Peyer's patch (tissue), 4 donors: ENCODE measurements at regions not wholly inside any gene's neighbourhood (a gene's known extent, or its start where the extent isn't known, plus 50 kb on each side); places are given as distances from the start of the nearest gene placed in this dataset.

ENCODE experiments used
- DNase-seq, 3 donors: peaks; one replicate each; pipeline ENCODE4 v3.0.0-alpha.2; 2017 to 2019
- H3K27ac ChIP-seq, 4 donors: fragments of 200-600 bp; sonication (generic); one replicate each; pipeline ENCODE4 v1.5.1; 2016 to 2019
- H3K27me3 ChIP-seq, 2 donors: fragments of 200-600 bp; sonication (generic); one replicate each; pipeline ENCODE4 v1.5.1; 2019
- H3K36me3 ChIP-seq, 3 donors: fragments of 200-600 bp; sonication (generic); one replicate each; pipeline ENCODE4 v1.5.1; 2016 to 2019
- H3K4me1 ChIP-seq, 4 donors: fragments of 200-600 bp; sonication (generic); one replicate each; pipeline ENCODE4 v1.5.1; 2016 to 2019
- H3K4me3 ChIP-seq, 4 donors: fragments of 200-600 bp; sonication (generic); 1 replicate in 3 of 4; 2 replicates in 1 of 4; pipeline ENCODE4 v1.5.1; 2016 to 2019; ENCODE audit warnings: mild to moderate bottlenecking in 1 of 4
- H3K9me3 ChIP-seq, 4 donors: fragments of 200-600 bp; sonication (generic); one replicate each; pipeline ENCODE4 v1.5.1; 2016 to 2019; ENCODE audit warnings: mild to moderate bottlenecking in 1 of 4
- POLR2A ChIP-seq, 2 donors: fragments of 450-650 bp; IDR thresholded peaks; one replicate each; pipeline ENCODE4 v1.5.1; 2017; ENCODE audit warnings: antibody characterized with exemption in 2 of 2, mild to moderate bottlenecking in 2 of 2, moderate library complexity in 2 of 2
- TF ChIP-seq, protein P1 (sequence below), 6 experiments: fragments of 450-650 bp in 4 of 6; fragments of 200-600 bp in 2 of 6; sonication (generic) in 1 of 6; IDR thresholded peaks; one replicate each; pipeline ENCODE4 v1.5.1; 2017 to 2019; ENCODE audit warnings: antibody characterized with exemption in 6 of 6, mild to moderate bottlenecking in 3 of 6, moderate library complexity in 1 of 6

DNA sequence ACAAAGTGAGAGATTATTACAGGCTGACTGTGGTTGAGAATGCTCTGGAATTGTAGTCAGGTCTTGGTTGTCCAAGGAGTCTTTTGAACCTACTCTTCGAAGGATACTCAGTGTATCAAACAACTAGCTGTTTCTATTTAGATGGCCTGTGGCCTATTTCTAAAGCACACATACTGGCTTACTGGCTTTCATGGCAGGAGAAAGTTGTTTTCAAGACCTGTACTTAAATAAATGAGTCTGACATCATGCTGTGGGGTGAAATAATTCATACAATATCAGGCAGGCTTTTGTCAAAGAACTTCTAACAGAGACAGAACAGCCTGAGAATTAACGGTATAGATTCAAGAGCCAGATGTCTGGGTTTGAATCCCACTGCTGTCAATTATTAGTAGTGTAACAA is 316.7 kb upstream of the SEMA6D start:
- no peaks in the 10 kb centered on the region for H3K27me3 ChIP-seq
- no peak for DNase-seq
- H3K27ac ChIP-seq = no peak overlapping the region
- no peaks in the 10 kb centered on the region for H3K36me3 ChIP-seq
- TF ChIP-seq, protein P1, sequence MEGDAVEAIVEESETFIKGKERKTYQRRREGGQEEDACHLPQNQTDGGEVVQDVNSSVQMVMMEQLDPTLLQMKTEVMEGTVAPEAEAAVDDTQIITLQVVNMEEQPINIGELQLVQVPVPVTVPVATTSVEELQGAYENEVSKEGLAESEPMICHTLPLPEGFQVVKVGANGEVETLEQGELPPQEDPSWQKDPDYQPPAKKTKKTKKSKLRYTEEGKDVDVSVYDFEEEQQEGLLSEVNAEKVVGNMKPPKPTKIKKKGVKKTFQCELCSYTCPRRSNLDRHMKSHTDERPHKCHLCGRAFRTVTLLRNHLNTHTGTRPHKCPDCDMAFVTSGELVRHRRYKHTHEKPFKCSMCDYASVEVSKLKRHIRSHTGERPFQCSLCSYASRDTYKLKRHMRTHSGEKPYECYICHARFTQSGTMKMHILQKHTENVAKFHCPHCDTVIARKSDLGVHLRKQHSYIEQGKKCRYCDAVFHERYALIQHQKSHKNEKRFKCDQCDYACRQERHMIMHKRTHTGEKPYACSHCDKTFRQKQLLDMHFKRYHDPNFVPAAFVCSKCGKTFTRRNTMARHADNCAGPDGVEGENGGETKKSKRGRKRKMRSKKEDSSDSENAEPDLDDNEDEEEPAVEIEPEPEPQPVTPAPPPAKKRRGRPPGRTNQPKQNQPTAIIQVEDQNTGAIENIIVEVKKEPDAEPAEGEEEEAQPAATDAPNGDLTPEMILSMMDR (IDR thresholded peaks at IDR 0.05) = no peak
- no peak for TF ChIP-seq POLR2A (IDR thresholded peaks at IDR 0.05)
- no peaks in the 10 kb centered on the region for H3K4me1 ChIP-seq
- no peaks in the 10 kb centered on the region for H3K9me3 ChIP-seq
- H3K4me3 ChIP-seq = no peak overlapping the region

DNA sequence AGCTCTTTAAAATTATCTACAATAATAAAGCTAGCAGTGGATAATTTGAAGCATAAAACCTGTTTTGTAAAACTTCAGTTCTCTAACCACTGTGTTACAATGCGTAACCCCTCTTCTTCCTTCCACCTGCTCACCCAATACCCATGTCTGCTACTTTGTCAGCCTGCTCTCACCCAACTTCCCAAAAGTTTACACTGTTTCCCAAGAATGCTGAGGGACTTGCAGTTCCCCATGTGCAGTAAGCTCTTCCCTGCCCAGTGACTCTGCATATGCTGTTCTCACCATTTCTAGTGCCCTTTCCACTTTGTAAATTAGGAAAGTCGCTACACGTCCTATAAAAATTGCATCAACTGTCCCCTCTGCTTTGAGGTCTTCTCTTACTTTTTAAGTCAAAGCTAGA is 315.9 kb upstream of the SEMA6D start:
- DNase-seq = no peak
- Histone ChIP-seq H3K4me1 (no peaks in the 10 kb centered on the region), H3K9me3 (no peaks in the 10 kb centered on the region), H3K27ac (no peak overlapping the region), H3K27me3 (no peaks in the 10 kb centered on the region), H3K36me3 (no peaks in the 10 kb centered on the region), H3K4me3 (no peak overlapping the region)
- TF ChIP-seq POLR2A (IDR thresholded peaks at IDR 0.05) = no peak

DNA sequence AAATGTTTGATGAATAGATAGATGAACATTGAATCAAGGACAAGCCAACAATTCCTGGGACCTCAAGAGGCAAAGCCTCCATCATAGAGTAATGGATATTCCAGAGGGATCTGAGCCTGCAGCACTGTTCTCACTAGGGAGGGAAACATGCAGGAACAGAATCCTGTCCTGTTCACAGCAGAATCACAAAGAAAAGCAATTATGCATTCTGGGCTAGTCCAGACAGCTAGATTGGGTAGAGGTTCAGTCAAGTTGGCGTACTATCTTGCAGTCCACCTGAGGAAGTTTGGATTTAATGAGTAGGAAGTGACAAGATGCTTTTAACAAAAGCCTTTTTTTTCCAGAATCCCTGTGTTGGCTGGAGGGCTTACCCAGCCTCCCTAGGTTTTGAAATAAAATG is 314.5 kb upstream of the SEMA6D start:
- H3K27ac ChIP-seq = no peak overlapping the region
- no peak for DNase-seq
- H3K27me3 ChIP-seq = no peaks in the 10 kb centered on the region
- H3K4me3 ChIP-seq = no peak overlapping the region
- H3K4me1 ChIP-seq = no peaks in the 10 kb centered on the region
- no peaks in the 10 kb centered on the region for H3K9me3 ChIP-seq
- no peak for TF ChIP-seq POLR2A (IDR thresholded peaks at IDR 0.05)
- TF ChIP-seq, protein P1 (IDR thresholded peaks at IDR 0.05) = no peak
- H3K36me3 ChIP-seq = no peaks in the 10 kb centered on the region

DNA sequence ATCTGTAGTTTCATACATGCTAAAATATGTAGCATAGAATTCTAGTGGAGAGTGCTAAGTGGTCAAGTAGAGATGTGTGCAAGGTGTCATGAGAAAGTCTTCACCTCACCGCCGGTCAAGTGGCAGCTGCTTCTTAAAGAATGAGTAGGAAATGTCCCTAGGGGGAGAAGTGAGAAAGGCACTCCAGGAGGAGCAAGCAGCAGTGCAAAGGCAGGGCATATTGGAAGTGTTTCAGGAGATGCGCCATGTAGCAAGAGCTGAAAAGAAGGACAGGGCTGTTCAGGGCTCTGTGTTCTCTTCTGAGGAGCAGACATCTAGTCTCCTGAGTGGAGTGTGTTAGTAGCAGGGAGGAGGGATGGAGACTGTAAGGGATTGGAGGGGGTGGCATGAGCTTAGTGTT is 312.4 kb upstream of the SEMA6D start:
- DNase-seq = no peak
- Histone ChIP-seq H3K4me3 (no peak overlapping the region), H3K27ac (no peak overlapping the region), H3K9me3 (no peaks in the 10 kb centered on the region), H3K27me3 (no peaks in the 10 kb centered on the region), H3K36me3 (no peaks in the 10 kb centered on the region), H3K4me1 (no peaks in the 10 kb centered on the region)
- no peak for TF ChIP-seq POLR2A (IDR thresholded peaks at IDR 0.05)
- TF ChIP-seq, protein P1 (IDR thresholded peaks at IDR 0.05) = no peak

DNA sequence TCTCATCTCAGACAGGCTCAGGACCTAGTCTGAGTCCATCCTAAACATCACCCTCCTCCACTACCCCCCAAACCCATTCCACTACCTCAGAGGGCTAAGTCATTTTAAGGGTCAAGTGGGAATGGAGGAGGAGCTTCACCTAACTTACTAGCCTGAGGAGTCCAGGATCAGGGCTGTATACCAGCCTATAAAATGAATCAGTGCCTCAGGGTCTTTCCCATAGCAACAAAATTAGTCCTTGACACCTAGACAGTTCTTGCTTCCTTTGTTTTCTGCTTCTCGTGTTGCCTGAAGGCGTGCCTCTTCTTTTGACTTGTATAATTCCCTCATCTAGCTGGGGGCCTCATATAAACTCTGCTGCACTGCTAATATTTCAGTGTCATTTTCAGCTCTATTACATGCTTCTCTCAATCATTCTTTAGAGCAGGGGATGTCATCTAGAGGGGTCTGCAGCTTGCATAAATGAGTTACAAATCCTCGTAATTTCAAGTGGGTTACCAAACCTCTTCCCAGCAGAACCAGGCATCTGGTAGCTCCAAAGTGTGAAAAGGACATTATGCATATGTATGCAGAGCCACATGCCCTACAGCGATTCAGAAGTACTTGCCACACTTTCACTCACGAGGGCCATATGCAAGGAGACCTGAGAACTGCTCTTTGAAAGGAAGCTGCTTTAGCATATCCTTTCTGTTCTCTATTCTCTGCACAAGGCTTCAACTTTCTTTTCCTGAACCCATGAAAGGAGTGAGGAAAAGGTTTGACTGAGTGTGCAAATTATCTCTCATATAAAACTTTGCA is 311.7 kb upstream of the SEMA6D start:
- Histone ChIP-seq H3K36me3 (no peaks in the 10 kb centered on the region), H3K4me1 (no peaks in the 10 kb centered on the region), H3K4me3 (no peak overlapping the region), H3K9me3 (no peaks in the 10 kb centered on the region), H3K27ac (no peak overlapping the region), H3K27me3 (no peaks in the 10 kb centered on the region)
- no peak for DNase-seq
- TF ChIP-seq POLR2A (IDR thresholded peaks at IDR 0.05) = no peak
- TF ChIP-seq, protein P1 (IDR thresholded peaks at IDR 0.05) = no peak

DNA sequence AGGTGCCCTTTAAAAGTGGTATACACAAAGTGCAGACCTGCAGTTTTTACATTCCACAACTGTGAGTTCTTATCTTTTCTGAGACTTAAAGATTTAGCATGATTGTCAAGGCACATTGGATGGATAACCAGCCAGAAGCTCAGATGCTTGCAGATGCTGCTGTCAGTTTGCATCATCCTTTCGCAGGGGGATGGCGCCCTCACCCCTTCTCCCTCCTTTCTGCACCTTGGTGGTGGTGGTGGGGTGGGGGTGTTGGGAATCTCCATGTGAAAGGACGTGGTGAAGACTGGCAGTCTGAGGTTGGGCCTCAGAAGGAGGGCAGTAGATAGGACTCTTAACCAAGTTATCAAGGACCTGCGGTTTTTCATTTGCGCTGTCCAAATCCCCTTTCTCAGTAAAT is 309.6 kb upstream of the SEMA6D start:
- no peaks in the 10 kb centered on the region for H3K36me3 ChIP-seq
- TF ChIP-seq, protein P1 (IDR thresholded peaks at IDR 0.05) = no peak
- no peak for TF ChIP-seq POLR2A (IDR thresholded peaks at IDR 0.05)
- no peak overlapping the region for H3K4me3 ChIP-seq
- no peaks in the 10 kb centered on the region for H3K27me3 ChIP-seq
- H3K27ac ChIP-seq = no peak overlapping the region
- H3K9me3 ChIP-seq = no peaks in the 10 kb centered on the region
- no peaks in the 10 kb centered on the region for H3K4me1 ChIP-seq
- no peak for DNase-seq
